A549 (cell line): ENCODE measurements at regions not wholly inside any gene's neighbourhood (a gene's known extent, or its start where the extent isn't known, plus 50 kb on each side); places are given as distances from the start of the nearest gene placed in this dataset.

Experiments used
- CTCF ChIP-seq: fragments of >200 bp; sonication (Bioruptor Twin); formaldehyde crosslinking; IDR thresholded peaks from 3 replicates; pipeline ENCODE4 v1.5.1; 2016
- KDM1A ChIP-seq: fragments of 200-600 bp; sonication (generic); IDR thresholded peaks from 2 replicates; pipeline ENCODE4 v1.6.1; 2016; ENCODE audit warnings: low read depth, mild to moderate bottlenecking
- KDM5A ChIP-seq: fragments of 200-600 bp; sonication (generic); IDR thresholded peaks from 2 replicates; pipeline ENCODE4 v1.6.1; 2016; ENCODE audit warnings: antibody characterized with exemption, mild to moderate bottlenecking
- MAFK ChIP-seq: fragments of 450-650 bp; IDR thresholded peaks from 2 replicates; pipeline ENCODE4 v1.6.1; 2014; ENCODE audit not compliant: partially characterized antibody
- POLR2A ChIP-seq: IDR thresholded peaks from 2 replicates; pipeline ENCODE4 v1.6.1; 2012; ENCODE audit warnings: mild to moderate bottlenecking, low read length
- RCOR1 ChIP-seq: fragments of 150-350 bp; IDR thresholded peaks from 2 replicates; pipeline ENCODE4 v1.6.1; 2014; ENCODE audit warnings: antibody characterized with exemption, low read length, low read depth
- ZFP36 ChIP-seq: fragments of 450-650 bp; IDR thresholded peaks from 2 replicates; pipeline ENCODE4 v1.6.1; 2014; ENCODE audit warnings: borderline replicate concordance; ENCODE audit not compliant: partially characterized antibody

GRCh38 chr5:20469390-20469789 lies 481.4 kb upstream of the CDH18 start:
- no peak; the same call in 2 of the 3 replicates for TF ChIP-seq CTCF
- TF ChIP-seq RCOR1, result no peak
- no peak for TF ChIP-seq KDM1A
- no peak for TF ChIP-seq ZFP36
- no peak for TF ChIP-seq KDM5A
- no peak for TF ChIP-seq POLR2A
- no peak for TF ChIP-seq MAFK
